ENCODE measurements at regions not wholly inside any gene's neighbourhood (a gene's known extent, or its start where the extent isn't known, plus 50 kb on each side); places are given as distances from the start of the nearest gene placed in this dataset.

DNA sequence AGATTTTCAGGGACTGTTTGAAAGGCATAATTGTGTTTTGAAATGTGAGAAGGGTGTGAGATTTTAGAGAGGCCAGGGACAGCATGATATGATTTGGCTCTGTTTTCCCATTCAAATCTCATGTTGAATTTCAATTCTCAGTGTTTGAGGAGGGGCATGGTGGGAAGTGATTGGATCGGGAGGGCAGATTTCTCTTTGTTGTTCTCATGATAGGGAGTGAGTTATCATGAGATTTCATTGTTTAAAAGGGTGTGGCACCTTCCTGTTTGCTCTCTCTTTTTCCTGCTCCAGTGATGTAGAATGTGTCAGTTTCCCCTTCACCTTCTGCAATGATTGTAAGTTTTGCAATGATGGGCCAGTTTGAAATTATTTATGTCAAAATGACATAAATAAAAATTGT is 113.0 kb upstream of the PCDH15 start:
- no peak for FAIRE-seq

GRCh38 chr10:54909165-54909564 is 108.1 kb upstream of the PCDH15 start:
- FAIRE-seq, result no peak

GRCh38 chr10:54908019-54908418 is 107.0 kb upstream of the PCDH15 start:
- no peak for FAIRE-seq

- no peak for FAIRE-seq
Measured at GRCh38 chr10:54906940-54907339, 105.9 kb upstream of the PCDH15 start.

GRCh38 chr10:54905578-54906192 is 104.7 kb upstream of the PCDH15 start:
- FAIRE-seq, result no peak

DNA sequence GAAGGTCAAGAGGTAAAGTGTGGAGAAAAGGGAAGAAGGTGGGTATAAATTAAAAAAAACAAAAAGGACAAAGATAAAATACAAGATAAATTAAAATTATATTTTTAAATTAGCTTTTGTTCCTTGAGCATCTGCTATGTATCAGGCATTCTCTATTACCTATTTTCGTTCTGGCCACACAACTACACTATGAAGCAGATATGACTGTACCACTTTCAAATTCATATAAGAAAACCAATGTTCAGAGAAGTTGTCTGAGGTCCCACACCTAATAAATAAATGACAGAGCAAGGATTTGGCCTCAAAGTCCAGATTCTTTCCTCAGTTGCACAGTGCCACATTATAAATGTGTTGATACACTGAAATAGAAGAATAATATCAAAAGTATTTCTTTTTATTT is 103.8 kb upstream of the PCDH15 start:
- FAIRE-seq, result no peak

DNA sequence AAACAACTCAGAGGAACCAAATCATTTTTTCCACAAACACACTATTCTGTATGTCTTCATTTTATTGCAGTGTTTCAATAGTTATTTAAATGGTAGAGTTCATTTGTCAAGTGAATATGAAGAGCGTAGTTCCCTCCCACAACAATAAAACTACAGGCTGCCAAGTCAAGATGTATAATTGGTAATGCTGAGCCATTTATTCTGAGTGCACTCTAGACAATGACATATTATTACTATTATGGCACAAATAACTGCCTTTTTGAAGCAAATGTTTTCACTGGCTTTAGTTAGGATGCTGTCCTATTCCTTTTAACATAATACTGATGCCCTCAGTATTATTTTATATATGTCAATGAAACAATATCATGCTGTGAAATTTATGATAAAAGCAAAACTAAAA is 102.7 kb upstream of the PCDH15 start:
- no peak for FAIRE-seq

- FAIRE-seq, result no peak
Measured at GRCh38 chr10:54900584-54900983, 99.6 kb upstream of the PCDH15 start.

GRCh38 chr10:54880996-54881395 is 80.0 kb upstream of the PCDH15 start:
- FAIRE-seq, result no peak

GRCh38 chr10:54869022-54869421 is 68.0 kb upstream of the PCDH15 start:
- no peak for FAIRE-seq

DNA sequence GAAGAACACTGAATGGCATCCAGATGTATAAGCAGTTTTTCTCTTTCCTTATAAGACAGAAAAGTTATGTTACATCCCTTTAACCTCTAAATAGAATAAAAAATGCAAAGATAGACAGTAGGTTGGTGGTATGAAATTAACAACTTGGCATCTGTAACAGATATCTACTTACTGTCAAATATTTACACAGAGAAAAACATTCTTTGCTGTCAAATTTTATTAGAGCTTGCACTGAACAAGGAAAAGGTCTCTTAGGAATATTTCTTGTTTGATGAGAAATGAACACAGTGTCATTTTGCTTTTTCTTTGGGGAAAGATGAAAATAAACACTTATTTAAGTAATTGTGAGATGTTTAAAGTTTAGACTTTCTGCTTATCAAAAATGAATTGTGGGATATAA is 65.6 kb upstream of the PCDH15 start:
- FAIRE-seq, result no peak

- FAIRE-seq, result no peak
Measured at GRCh38 chr10:54854843-54855242, 53.8 kb upstream of the PCDH15 start.

DNA sequence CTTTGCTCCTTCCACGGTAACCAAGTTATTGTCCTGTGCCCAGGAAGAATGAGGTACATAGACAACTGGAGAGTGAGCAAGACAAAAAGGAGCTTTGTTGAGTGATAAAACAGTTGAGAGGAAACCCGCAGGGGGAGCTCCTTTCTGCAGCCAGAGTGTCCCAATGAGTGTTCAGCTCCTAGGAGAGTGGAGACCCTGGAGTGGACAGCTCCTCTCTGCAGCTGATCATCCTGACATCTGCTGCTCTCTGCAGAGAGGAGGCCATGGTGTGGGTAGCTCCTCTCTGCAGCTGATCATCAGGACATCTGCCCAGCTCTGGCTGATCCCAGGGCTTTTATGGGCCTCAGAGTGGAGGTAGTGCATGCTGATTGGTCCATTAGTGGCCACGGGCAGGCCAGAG is 53.4 kb upstream of the PCDH15 start:
- no peak for FAIRE-seq

GRCh38 chr10:54853883-54854282 is 52.9 kb upstream of the PCDH15 start:
- FAIRE-seq, result no peak
